Fibroblast of mammary gland (primary cell): ENCODE measurements at regions not wholly inside any gene's neighbourhood (a gene's known extent, or its start where the extent isn't known, plus 50 kb on each side); places are given as distances from the start of the nearest gene placed in this dataset.

Experiments
- DNase-seq: peaks from one replicate; pipeline ENCODE4 v3.0.0-alpha.2; 2010; ENCODE audit warnings: low read depth
- H3K4me3 ChIP-seq: 2 replicates; pipeline ENCODE4 v1.5.1; 2011; ENCODE audit warnings: low read depth, mild to moderate bottlenecking, low read length, moderate library complexity; ENCODE audit not compliant: control insufficient read depth
- TF ChIP-seq, protein P1 (sequence below): conservative IDR thresholded peaks from 2 replicates; pipeline ENCODE4 v1.5.1; 2011; ENCODE audit warnings: low read depth, low read length, inconsistent platforms; ENCODE audit not compliant: control insufficient read depth, insufficient read depth

DNA sequence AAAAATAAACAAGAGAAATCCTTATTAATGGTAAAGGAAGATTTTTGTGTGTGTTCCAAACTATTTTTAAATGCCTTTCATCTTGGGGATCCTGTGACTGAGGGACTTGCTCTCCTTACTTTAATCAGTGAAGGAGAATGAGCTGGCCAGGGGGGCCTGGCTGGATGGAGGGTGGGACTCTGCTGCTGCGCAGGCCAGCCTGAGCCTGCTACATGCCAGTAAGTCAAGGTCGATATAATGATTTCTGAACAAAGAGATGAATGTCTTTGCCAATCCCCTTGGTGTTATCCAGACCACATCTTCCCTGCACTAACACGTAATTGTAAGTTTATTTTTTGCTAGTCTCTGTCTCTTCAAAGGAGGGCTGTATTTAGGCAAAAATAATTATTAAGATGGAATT is 1679.2 kb upstream of the TENM3 start:
- no peak overlapping the region for H3K4me3 ChIP-seq
- DNase-seq: no peak
- TF ChIP-seq, protein P1, sequence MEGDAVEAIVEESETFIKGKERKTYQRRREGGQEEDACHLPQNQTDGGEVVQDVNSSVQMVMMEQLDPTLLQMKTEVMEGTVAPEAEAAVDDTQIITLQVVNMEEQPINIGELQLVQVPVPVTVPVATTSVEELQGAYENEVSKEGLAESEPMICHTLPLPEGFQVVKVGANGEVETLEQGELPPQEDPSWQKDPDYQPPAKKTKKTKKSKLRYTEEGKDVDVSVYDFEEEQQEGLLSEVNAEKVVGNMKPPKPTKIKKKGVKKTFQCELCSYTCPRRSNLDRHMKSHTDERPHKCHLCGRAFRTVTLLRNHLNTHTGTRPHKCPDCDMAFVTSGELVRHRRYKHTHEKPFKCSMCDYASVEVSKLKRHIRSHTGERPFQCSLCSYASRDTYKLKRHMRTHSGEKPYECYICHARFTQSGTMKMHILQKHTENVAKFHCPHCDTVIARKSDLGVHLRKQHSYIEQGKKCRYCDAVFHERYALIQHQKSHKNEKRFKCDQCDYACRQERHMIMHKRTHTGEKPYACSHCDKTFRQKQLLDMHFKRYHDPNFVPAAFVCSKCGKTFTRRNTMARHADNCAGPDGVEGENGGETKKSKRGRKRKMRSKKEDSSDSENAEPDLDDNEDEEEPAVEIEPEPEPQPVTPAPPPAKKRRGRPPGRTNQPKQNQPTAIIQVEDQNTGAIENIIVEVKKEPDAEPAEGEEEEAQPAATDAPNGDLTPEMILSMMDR: no peak

DNA sequence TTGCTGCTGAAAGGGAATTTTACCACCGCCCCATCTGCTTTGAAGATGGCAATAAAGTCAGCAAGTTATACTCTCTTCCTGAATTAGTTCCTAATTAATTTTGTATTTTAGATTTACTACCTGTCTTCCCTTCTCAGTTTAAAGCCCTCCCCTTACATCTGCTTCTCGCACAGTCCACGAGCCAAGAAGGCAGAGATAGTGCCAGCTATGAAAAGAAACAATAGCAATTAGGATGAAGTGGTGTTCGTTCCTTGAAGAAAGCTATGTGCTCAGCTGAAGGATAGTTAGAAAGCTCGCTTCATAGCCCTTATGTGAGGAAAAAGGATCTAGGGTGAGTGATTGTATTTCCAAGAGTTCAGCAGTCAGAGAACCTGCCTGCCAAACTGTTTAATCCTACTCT is 1678.8 kb upstream of the TENM3 start:
- H3K4me3 ChIP-seq: no peak overlapping the region
- DNase-seq: no peak
- TF ChIP-seq, protein P1: no peak

DNA sequence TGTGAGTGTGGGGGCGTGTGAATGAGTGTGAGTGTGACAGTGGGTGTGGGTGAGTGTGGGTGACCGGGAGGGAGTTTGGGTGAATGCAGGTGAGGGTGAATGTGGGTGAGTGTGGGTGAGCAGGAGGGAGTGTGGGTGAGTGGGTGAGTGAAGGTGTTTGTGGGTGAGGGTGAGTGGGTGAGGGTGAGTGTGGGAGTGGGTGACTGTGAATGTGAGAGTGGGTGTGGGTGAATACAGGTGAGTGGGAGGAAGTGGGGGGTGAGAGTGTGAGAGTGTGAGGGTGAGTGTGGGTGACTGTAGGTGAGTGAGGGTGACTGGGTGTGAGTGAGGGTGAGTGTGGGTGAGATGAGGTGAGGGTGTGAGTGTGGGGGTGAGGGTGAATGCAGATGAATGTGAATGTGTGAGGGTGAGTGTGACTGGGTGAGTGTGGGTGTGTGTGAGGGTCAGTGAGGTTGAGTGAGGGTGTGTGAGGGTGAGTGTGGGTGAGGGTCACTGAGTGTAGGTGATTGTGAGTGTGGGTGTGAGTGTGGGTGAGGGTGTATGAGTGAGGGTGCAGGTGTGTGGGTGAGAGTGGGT is 1677.3 kb upstream of the TENM3 start:
- TF ChIP-seq, protein P1: no peak
- DNase-seq: no peak
- H3K4me3 ChIP-seq: no peak overlapping the region

DNA sequence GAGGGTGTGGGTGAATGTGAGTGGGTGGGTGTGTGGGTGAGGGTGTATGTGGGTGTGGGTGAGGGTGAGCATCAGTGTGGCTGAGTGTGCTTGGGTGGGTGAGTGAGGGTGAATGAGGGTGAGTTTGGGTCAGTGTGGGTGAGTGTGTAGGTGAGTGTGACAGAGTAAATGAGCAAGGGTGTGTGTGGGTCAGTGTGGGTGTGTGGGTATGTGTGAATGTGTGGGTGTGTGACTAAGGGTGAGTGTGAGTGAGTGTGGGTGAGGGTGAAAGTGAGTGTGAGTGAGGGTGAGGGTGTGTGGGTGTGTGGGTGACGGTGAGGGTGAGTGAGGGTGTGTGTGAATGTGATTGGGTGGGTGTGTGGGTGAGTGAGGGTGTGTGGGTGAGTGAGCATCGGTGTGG is 1676.7 kb upstream of the TENM3 start:
- H3K4me3 ChIP-seq: no peak overlapping the region
- TF ChIP-seq, protein P1: no peak

DNA sequence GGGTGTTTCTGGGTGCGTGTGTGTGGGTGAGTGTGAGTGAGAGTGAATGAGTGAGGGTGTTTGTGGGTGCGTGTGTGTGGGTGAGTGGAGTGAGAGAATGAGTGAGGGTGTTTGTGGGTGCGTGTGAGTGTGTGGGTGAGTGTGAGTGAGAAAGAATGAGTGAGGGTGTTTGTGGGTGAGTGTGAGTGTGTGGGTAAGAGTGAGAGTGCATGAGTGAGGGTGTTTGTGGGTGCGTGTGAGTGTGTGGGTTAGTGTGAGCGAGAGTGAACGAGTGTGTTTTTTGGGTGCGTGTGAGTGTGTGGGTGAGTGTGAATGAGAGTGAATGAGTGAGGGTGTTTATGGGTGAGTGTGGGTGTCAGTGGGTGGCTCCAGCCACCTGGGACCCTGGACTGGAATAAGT is 1676.1 kb upstream of the TENM3 start:
- no peak for DNase-seq
- TF ChIP-seq, protein P1: no peak
- no peak overlapping the region for H3K4me3 ChIP-seq

More for the DNA sequence above, 1676.7 kb upstream of the TENM3 start:
- no peak for DNase-seq

DNA sequence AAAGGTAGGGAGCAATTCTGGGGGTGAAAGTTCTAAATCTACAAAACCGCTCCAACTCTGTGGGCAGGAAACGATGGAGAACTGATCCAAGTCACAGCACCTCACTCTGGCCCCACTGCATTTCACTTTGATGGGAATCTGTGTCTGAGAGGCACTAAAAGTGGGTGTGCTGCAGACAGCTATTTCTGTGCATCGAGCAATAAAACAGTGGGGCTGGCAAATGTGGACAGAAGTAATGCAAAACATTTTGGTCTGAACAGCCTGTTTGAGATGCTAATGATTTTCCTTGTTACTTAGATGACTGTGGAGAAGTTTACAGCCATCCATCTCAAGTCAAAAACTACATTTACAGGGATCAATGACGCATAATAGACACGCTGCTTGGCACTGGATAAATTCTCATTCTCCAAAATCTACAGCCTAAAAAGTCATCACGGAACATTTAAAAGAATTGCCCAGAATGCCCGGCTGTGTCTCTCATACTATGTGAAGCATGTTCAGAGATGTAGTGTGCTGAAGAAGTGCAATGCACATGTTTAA is 1671.6 kb upstream of the TENM3 start:
- H3K4me3 ChIP-seq: no peak overlapping the region
- TF ChIP-seq, protein P1: no peak
- DNase-seq: no peak

DNA sequence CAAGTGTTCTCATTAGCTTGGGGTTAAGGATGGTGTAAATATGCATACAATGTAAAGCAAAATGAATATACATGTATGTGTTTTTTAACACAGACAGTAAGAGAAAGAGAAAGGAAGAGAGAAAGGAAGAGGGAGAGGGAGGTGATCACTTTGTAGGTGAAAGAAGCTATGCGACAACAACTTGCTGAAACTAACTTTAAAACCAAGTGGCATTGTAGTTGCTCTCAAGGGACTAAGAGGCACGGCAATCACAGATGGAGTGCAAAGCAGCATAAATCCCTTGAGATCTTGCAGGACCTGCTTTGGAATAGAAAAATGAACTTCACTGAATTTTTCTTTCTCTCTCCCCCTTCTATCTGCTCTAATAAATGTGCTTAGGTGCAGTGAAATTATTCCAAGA is 1665.0 kb upstream of the TENM3 start:
- H3K4me3 ChIP-seq: no peak overlapping the region
- TF ChIP-seq, protein P1: no peak
- DNase-seq: no peak
